ENCODE measurements at regions not wholly inside any gene's neighbourhood (a gene's known extent, or its start where the extent isn't known, plus 50 kb on each side); places are given as distances from the start of the nearest gene placed in this dataset.

- no peak overlapping the region for H3K4me3 ChIP-seq
- H3K27ac ChIP-seq = no peak overlapping the region
- H3K27me3 ChIP-seq = no peaks in the 10 kb centered on the region
- TF ChIP-seq POLR2A (IDR thresholded peaks at IDR 0.05) (no peak), CTCF (IDR thresholded peaks at IDR 0.05) (no peak)
- intact Hi-C loops (cut with DNase I) = no loop called here
- H3K36me3 ChIP-seq (replicated peaks in 1 of 2) = no peaks in the 10 kb centered on the region
- DNase-seq = no peak
- WGBS, 4 donors = 26 to 49% (median 35%) methylated on average over 1 of the region's 1 CpG
- no peaks in the 10 kb centered on the region for H3K4me1 ChIP-seq (replicated peaks in 1 of 2)
- no peaks in the 10 kb centered on the region for H3K9me3 ChIP-seq (replicated peaks in 1 of 3)
Observed at GRCh38 chr15:96092186-96092585, 238.3 kb upstream of the NR2F2 start.

- DNase-seq = no peak
- WGBS, 4 donors = 20 to 34% (median 22%) methylated on average over 2 of the region's 2 CpGs
Observed at GRCh38 chr15:96093063-96093462, 237.4 kb upstream of the NR2F2 start.

GRCh38 chr15:96097661-96098060 lies 232.8 kb upstream of the NR2F2 start:
- no peaks in the 10 kb centered on the region for H3K36me3 ChIP-seq (replicated peaks in 1 of 2)
- 61 to 76% (median 65%) methylated on average over 2 of the region's 2 CpGs for WGBS, 4 donors
- H3K27me3 ChIP-seq = no peaks in the 10 kb centered on the region
- H3K4me3 ChIP-seq = no peak overlapping the region
- H3K9me3 ChIP-seq (replicated peaks in 1 of 3) = no peaks in the 10 kb centered on the region
- intact Hi-C loops (cut with DNase I) = no loop called here
- TF ChIP-seq POLR2A (IDR thresholded peaks at IDR 0.05) = no peak
- TF ChIP-seq CTCF (IDR thresholded peaks at IDR 0.05) = no peak
- DNase-seq = no peak
- H3K27ac ChIP-seq = no peak overlapping the region
- no peaks in the 10 kb centered on the region for H3K4me1 ChIP-seq (replicated peaks in 1 of 2)

More at GRCh38 chr15:96093063-96093462, 237.4 kb upstream of the NR2F2 start:
- Histone ChIP-seq H3K4me1 (replicated peaks in 1 of 2) (no peaks in the 10 kb centered on the region), H3K4me3 (no peak overlapping the region), H3K27me3 (no peaks in the 10 kb centered on the region), H3K27ac (no peak overlapping the region), H3K9me3 (replicated peaks in 1 of 3) (no peaks in the 10 kb centered on the region), H3K36me3 (replicated peaks in 1 of 2) (no peaks in the 10 kb centered on the region)
- intact Hi-C loops (cut with DNase I) = no loop called here
- TF ChIP-seq POLR2A (IDR thresholded peaks at IDR 0.05) (no peak), CTCF (IDR thresholded peaks at IDR 0.05) (no peak)

GRCh38 chr15:96102631-96103030 lies 227.9 kb upstream of the NR2F2 start:
- H3K9me3 ChIP-seq (replicated peaks in 1 of 3) = no peaks in the 10 kb centered on the region
- no peak overlapping the region for H3K4me3 ChIP-seq
- intact Hi-C loops (cut with DNase I) = no loop called here
- no peak for DNase-seq
- TF ChIP-seq POLR2A (IDR thresholded peaks at IDR 0.05) = no peak
- TF ChIP-seq CTCF (IDR thresholded peaks at IDR 0.05) = no peak
- H3K36me3 ChIP-seq (replicated peaks in 1 of 2) = no peaks in the 10 kb centered on the region
- no peaks in the 10 kb centered on the region for H3K27me3 ChIP-seq
- no peaks in the 10 kb centered on the region for H3K4me1 ChIP-seq (replicated peaks in 1 of 2)
- 74 to 82% (median 74%) methylated on average over 6 of the region's 6 CpGs for WGBS, 4 donors
- H3K27ac ChIP-seq = no peak overlapping the region
